ENCODE measurements at regions not wholly inside any gene's neighbourhood (a gene's known extent, or its start where the extent isn't known, plus 50 kb on each side); places are given as distances from the start of the nearest gene placed in this dataset.

DNA sequence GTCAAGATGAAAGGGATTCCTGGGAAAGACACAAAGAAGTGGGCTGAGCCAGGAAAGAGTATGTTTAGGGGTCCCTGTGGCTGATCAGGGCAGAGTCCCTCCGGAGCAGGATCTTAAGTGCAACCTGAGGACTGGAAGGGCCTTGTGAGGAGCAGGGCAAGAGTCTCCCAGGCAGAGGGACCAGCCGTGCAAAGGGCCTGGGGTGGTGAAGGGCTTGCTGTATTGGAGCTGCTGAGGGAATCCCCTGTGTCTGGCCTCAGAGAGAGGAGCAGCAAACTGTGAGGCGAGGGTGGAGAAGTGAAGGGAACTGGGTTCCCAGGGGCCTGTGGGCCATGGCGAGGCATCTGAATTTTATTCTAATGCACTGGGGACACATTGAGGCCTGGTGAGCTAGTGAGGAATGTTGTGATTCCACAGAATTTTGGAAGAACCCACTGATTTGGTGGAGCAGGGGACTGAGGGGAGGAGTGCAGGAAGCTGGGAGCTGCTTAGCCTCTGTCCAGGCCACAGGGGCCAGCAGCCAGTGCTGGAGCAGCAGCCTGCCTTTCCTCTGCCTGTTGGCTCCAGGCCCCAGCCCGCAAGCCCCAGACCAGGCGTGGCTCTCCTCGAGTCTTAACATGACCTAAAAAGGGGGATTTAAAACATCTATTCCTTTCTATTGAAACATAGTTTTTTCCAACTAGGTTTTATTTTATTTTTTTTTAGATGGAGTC is 138.4 kb upstream of the IGFBP3 start:
- TF ChIP-seq FOXM1 (IDR thresholded peaks at IDR 0.05; ENCODE audit: borderline replicate concordance) (no peak), NFRKB (IDR thresholded peaks at IDR 0.05) (no peak), ZNF384 (IDR thresholded peaks at IDR 0.05) (no peak), SP1 (IDR thresholded peaks at IDR 0.05) (no peak), FOXK2 (IDR thresholded peaks at IDR 0.05) (no peak), L3MBTL2 (conservative IDR thresholded peaks at IDR 0.05) (no peak), SUZ12 (IDR thresholded peaks at IDR 0.05) (no peak), TARDBP (IDR thresholded peaks at IDR 0.05) (no peak), HDGF (IDR thresholded peaks at IDR 0.05; ENCODE audit: borderline replicate concordance) (no peak), ARNT (IDR thresholded peaks at IDR 0.05) (no peak), FOXA1 (IDR thresholded peaks at IDR 0.05) (no peak), CTBP1 (IDR thresholded peaks at IDR 0.05; ENCODE audit: borderline replicate concordance) (no peak)
- TF ChIP-seq, protein P1, sequence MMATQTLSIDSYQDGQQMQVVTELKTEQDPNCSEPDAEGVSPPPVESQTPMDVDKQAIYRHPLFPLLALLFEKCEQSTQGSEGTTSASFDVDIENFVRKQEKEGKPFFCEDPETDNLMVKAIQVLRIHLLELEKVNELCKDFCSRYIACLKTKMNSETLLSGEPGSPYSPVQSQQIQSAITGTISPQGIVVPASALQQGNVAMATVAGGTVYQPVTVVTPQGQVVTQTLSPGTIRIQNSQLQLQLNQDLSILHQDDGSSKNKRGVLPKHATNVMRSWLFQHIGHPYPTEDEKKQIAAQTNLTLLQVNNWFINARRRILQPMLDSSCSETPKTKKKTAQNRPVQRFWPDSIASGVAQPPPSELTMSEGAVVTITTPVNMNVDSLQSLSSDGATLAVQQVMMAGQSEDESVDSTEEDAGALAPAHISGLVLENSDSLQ (IDR thresholded peaks at IDR 0.05), result no peak

Measured in HEK293T (cell line).